Parathyroid adenoma (tissue), 2 donors: ENCODE measurements at regions not wholly inside any gene's neighbourhood (a gene's known extent, or its start where the extent isn't known, plus 50 kb on each side); places are given as distances from the start of the nearest gene placed in this dataset.

ENCODE experiments used
- H2AFZ ChIP-seq: fragments of 300-600 bp; sonication (generic); one replicate; pipeline ENCODE4 v1.7.0; 2017; ENCODE audit warnings: antibody characterized with exemption, mild to moderate bottlenecking
- H3K27ac ChIP-seq: fragments of 300-600 bp; sonication (generic); one replicate; pipeline ENCODE4 v1.7.0; 2017
- H3K27me3 ChIP-seq: fragments of 300-600 bp; sonication (generic); one replicate; pipeline ENCODE4 v1.7.0; 2017; ENCODE audit warnings: low read length; ENCODE audit not compliant: control insufficient read depth, insufficient read depth
- H3K36me3 ChIP-seq: fragments of 300-600 bp; sonication (generic); one replicate; pipeline ENCODE4 v1.7.0; 2017; ENCODE audit warnings: low read length; ENCODE audit not compliant: control insufficient read depth, insufficient read depth
- H3K4me1 ChIP-seq: fragments of 300-600 bp; sonication (generic); one replicate; pipeline ENCODE4 v1.7.0; 2017; ENCODE audit warnings: control low read depth
- H3K4me2 ChIP-seq: fragments of 300-600 bp; sonication (generic); one replicate; pipeline ENCODE4 v1.7.0; 2017; ENCODE audit warnings: low read length
- H3K4me3 ChIP-seq: fragments of 300-600 bp; sonication (generic); one replicate; pipeline ENCODE4 v1.7.0; 2017; ENCODE audit warnings: low read depth, low read length
- H3K79me2 ChIP-seq: fragments of 300-600 bp; sonication (generic); one replicate; pipeline ENCODE4 v1.7.0; 2017; ENCODE audit warnings: control low read depth
- H3K9ac ChIP-seq: fragments of 300-600 bp; sonication (generic); one replicate; pipeline ENCODE4 v1.7.0; 2017; ENCODE audit warnings: mild to moderate bottlenecking
- H3K9me3 ChIP-seq: fragments of 300-600 bp; sonication (generic); one replicate; pipeline ENCODE4 v1.7.0; 2017; ENCODE audit warnings: low read length; ENCODE audit not compliant: control insufficient read depth
- CTCF ChIP-seq: fragments of 300-600 bp; sonication (generic); IDR thresholded peaks from one replicate; pipeline ENCODE4 v1.7.0; 2017; ENCODE audit warnings: antibody characterized with exemption, mild to moderate bottlenecking
- donor health status: primary hyperparathyroidism.

GRCh38 chr13:74641586-74641985 is 507.4 kb upstream of the KLF12 start:
- no peaks in the 10 kb centered on the region for H3K4me1 ChIP-seq
- H3K27ac ChIP-seq = no peak overlapping the region
- no peak for TF ChIP-seq CTCF
- H3K79me2 ChIP-seq = no peaks in the 10 kb centered on the region
- H3K9ac ChIP-seq = no peak overlapping the region
- H3K27me3 ChIP-seq = no peaks in the 10 kb centered on the region
- H3K9me3 ChIP-seq = no peaks in the 10 kb centered on the region
- H3K4me3 ChIP-seq = no peak overlapping the region
- no peaks in the 10 kb centered on the region for H3K36me3 ChIP-seq
- H2AFZ ChIP-seq = no peak overlapping the region
- H3K4me2 ChIP-seq = no peak overlapping the region

GRCh38 chr13:74633734-74634133 is 499.5 kb upstream of the KLF12 start:
- Histone ChIP-seq H3K79me2 (no peaks in the 10 kb centered on the region), H3K36me3 (no peaks in the 10 kb centered on the region), H3K4me3 (no peak overlapping the region), H2AFZ (no peak overlapping the region), H3K4me2 (no peak overlapping the region), H3K4me1 (no peaks in the 10 kb centered on the region), H3K27ac (no peak overlapping the region), H3K27me3 (no peaks in the 10 kb centered on the region), H3K9ac (no peak overlapping the region), H3K9me3 (no peaks in the 10 kb centered on the region)
- TF ChIP-seq CTCF = no peak

- no peak for TF ChIP-seq CTCF
- H2AFZ ChIP-seq = no peak overlapping the region
- no peaks in the 10 kb centered on the region for H3K79me2 ChIP-seq
- no peaks in the 10 kb centered on the region for H3K27me3 ChIP-seq
- no peak overlapping the region for H3K27ac ChIP-seq
- H3K9me3 ChIP-seq = no peaks in the 10 kb centered on the region
- H3K4me1 ChIP-seq = no peaks in the 10 kb centered on the region
- no peaks in the 10 kb centered on the region for H3K36me3 ChIP-seq
- H3K9ac ChIP-seq = no peak overlapping the region
- H3K4me2 ChIP-seq = no peak overlapping the region
- H3K4me3 ChIP-seq = no peak overlapping the region
Measured at GRCh38 chr13:74629985-74630384, 495.8 kb upstream of the KLF12 start.

- TF ChIP-seq CTCF = no peak
- Histone ChIP-seq H3K36me3 (no peaks in the 10 kb centered on the region), H3K9ac (no peak overlapping the region), H3K9me3 (no peaks in the 10 kb centered on the region), H3K4me3 (no peak overlapping the region), H3K27ac (no peak overlapping the region), H2AFZ (no peak overlapping the region), H3K4me1 (no peaks in the 10 kb centered on the region), H3K79me2 (no peaks in the 10 kb centered on the region), H3K4me2 (no peak overlapping the region), H3K27me3 (no peaks in the 10 kb centered on the region)
Measured at GRCh38 chr13:74625541-74625940, 491.3 kb upstream of the KLF12 start.

GRCh38 chr13:74623761-74624160 is 489.6 kb upstream of the KLF12 start:
- no peaks in the 10 kb centered on the region for H3K4me1 ChIP-seq
- H3K27ac ChIP-seq = no peak overlapping the region
- H3K4me2 ChIP-seq = no peak overlapping the region
- no peaks in the 10 kb centered on the region for H3K27me3 ChIP-seq
- TF ChIP-seq CTCF = no peak
- no peak overlapping the region for H2AFZ ChIP-seq
- no peaks in the 10 kb centered on the region for H3K79me2 ChIP-seq
- H3K9me3 ChIP-seq = no peaks in the 10 kb centered on the region
- H3K4me3 ChIP-seq = no peak overlapping the region
- H3K9ac ChIP-seq = no peak overlapping the region
- no peaks in the 10 kb centered on the region for H3K36me3 ChIP-seq
